ENCODE measurements at regions not wholly inside any gene's neighbourhood (a gene's known extent, or its start where the extent isn't known, plus 50 kb on each side); places are given as distances from the start of the nearest gene placed in this dataset.

DNA sequence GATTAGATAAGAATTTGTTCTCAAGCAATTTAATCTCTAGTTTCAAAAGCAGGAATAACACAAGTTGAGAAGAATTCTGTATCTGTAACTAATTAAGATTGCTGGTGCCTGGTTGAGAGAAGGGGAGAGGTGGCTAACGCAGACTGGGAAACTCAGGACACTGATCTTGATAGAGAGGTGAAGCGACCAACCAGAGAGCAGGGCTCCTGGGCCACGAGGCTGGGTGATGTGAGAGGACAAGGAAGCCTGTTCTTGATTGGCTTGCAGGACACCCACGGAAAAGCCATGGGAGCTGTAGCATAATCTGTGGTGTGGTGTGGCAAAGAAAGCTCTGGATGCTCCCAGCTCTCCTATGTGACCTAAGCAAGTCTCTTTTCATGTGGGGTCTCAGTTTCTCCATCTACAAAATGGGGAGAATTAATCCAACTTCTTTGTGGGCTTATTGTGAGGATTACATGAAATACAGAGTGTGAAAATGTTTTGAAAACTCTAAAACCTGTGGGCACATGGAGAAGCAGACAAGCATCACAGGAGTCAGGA is 594.1 kb upstream of the BRINP1 start:
- Mint-ChIP-seq H3K27me3 (peaks cover 12% of the 10 kb centered on the region), H3K4me1 (ENCODE audit: low read depth) (peaks cover 9% of the 10 kb centered on the region), H3K27ac (no peak overlapping the region), H3K9me3 (no peaks in the 10 kb centered on the region), H3K36me3 (ENCODE audit: low read depth) (no peaks in the 10 kb centered on the region), H3K4me3 (no peak overlapping the region)
- intact Hi-C loops (cut with micrococcal nuclease) = no loop called here

DNA sequence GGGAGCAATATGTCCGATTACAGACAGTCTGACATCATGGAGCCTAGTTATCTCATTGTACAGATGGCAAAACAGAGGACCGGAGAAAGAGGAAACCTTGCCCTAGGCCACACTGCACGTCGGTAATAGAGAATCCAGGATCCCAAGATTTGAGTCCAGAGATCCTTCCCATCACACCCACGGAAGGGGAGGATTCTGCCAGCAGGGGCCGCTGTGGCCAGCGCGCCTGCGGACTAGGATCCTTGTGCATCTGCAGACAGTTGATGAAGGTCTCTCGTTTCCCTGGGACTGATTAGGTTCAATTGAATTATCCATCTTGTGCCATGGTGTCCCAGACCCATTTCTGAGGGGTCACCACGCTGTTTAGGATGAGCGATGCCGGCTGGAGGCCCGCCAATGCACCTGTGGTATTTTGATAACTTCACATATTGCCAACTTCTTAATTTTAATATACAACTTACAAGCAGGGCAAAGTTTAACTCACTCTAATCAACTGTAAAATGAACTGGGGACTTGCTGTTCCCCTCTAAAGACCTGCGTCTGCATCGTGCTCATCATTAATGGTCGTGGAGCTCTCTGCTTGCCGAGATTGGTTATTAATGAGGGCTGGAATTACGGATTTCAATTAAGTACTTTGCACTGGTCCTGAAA is 592.7 kb upstream of the BRINP1 start:
- Mint-ChIP-seq H3K36me3 (ENCODE audit: low read depth) (no peaks in the 10 kb centered on the region), H3K27ac (no peak overlapping the region), H3K4me3 (no peak overlapping the region), H3K27me3 (peaks cover 12% of the 10 kb centered on the region), H3K9me3 (no peaks in the 10 kb centered on the region), H3K4me1 (ENCODE audit: low read depth) (peaks cover 9% of the 10 kb centered on the region)
- intact Hi-C loops (cut with micrococcal nuclease) = loop anchor here (1.0 kb wide), 1 partner anchor 515 kb away; no protein-coding TSS in a partner anchor

GRCh38 chr9:119959846-119960545 is 590.8 kb upstream of the BRINP1 start:
- H3K4me1 Mint-ChIP-seq (ENCODE audit: low read depth) = peaks cover 9% of the 10 kb centered on the region
- H3K27me3 Mint-ChIP-seq = peaks cover 7% of the 10 kb centered on the region
- no peak overlapping the region for H3K4me3 Mint-ChIP-seq
- H3K27ac Mint-ChIP-seq = no peak overlapping the region
- H3K9me3 Mint-ChIP-seq = no peaks in the 10 kb centered on the region
- no peaks in the 10 kb centered on the region for H3K36me3 Mint-ChIP-seq (ENCODE audit: low read depth)
- intact Hi-C loops (cut with micrococcal nuclease) = no loop called here

GRCh38 chr9:119956111-119956510 is 586.9 kb upstream of the BRINP1 start:
- Mint-ChIP-seq H3K4me1 (ENCODE audit: low read depth) (no peaks in the 10 kb centered on the region), H3K27ac (no peak overlapping the region), H3K36me3 (ENCODE audit: low read depth) (no peaks in the 10 kb centered on the region), H3K27me3 (peaks cover 2% of the 10 kb centered on the region), H3K4me3 (no peak overlapping the region), H3K9me3 (no peaks in the 10 kb centered on the region)
- intact Hi-C loops (cut with micrococcal nuclease) = no loop called here

- intact Hi-C loops (cut with micrococcal nuclease) = no loop called here
- H3K9me3 Mint-ChIP-seq = no peaks in the 10 kb centered on the region
- peaks cover 2% of the 10 kb centered on the region for H3K27me3 Mint-ChIP-seq
Observed at GRCh38 chr9:119955276-119955675, 586.0 kb upstream of the BRINP1 start.

GRCh38 chr9:119951591-119951990 is 582.4 kb upstream of the BRINP1 start:
- Mint-ChIP-seq H3K27me3 (peaks cover 2% of the 10 kb centered on the region), H3K27ac (no peak overlapping the region), H3K4me1 (ENCODE audit: low read depth) (no peaks in the 10 kb centered on the region), H3K36me3 (ENCODE audit: low read depth) (no peaks in the 10 kb centered on the region), H3K4me3 (no peak overlapping the region), H3K9me3 (no peaks in the 10 kb centered on the region)
- intact Hi-C loops (cut with micrococcal nuclease) = no loop called here

More at GRCh38 chr9:119955276-119955675, 586.0 kb upstream of the BRINP1 start:
- H3K27ac Mint-ChIP-seq = no peak overlapping the region
- no peak overlapping the region for H3K4me3 Mint-ChIP-seq
- H3K36me3 Mint-ChIP-seq (ENCODE audit: low read depth) = no peaks in the 10 kb centered on the region
- H3K4me1 Mint-ChIP-seq (ENCODE audit: low read depth) = no peaks in the 10 kb centered on the region

GRCh38 chr9:119951090-119951489 is 581.9 kb upstream of the BRINP1 start:
- no peak overlapping the region for H3K4me3 Mint-ChIP-seq
- no peaks in the 10 kb centered on the region for H3K9me3 Mint-ChIP-seq
- no peak overlapping the region for H3K27ac Mint-ChIP-seq
- no peaks in the 10 kb centered on the region for H3K36me3 Mint-ChIP-seq (ENCODE audit: low read depth)
- peaks cover 2% of the 10 kb centered on the region for H3K27me3 Mint-ChIP-seq
- no peaks in the 10 kb centered on the region for H3K4me1 Mint-ChIP-seq (ENCODE audit: low read depth)
- intact Hi-C loops (cut with micrococcal nuclease) = no loop called here

DNA sequence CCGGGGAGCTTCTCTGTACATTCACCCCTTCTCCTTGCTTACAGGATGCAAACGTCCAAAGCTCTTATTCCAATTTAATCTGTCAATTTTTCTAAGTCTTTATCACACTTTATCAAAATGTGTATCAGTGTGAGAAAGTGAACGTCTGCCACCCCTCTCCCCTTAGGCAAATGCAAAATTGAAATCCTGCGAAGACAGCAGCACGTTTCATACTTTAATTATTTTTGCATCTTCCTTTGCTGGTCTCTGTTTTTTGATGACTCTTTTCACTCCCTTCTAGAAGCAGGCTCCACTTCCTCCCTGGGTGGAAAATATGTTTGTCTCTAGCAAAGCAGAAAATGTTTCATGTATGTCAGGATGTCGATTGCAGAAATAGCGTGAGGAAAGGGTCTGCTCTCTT is 576.5 kb upstream of the BRINP1 start:
- peaks cover 2% of the 10 kb centered on the region for H3K27me3 Mint-ChIP-seq
- H3K27ac Mint-ChIP-seq = no peak overlapping the region
- intact Hi-C loops (cut with micrococcal nuclease) = no loop called here
- no peak overlapping the region for H3K4me3 Mint-ChIP-seq
- H3K4me1 Mint-ChIP-seq (ENCODE audit: low read depth) = no peaks in the 10 kb centered on the region
- H3K36me3 Mint-ChIP-seq (ENCODE audit: low read depth) = no peaks in the 10 kb centered on the region
- no peaks in the 10 kb centered on the region for H3K9me3 Mint-ChIP-seq

- Mint-ChIP-seq H3K27ac (no peak overlapping the region), H3K27me3 (no peaks in the 10 kb centered on the region), H3K9me3 (no peaks in the 10 kb centered on the region), H3K4me3 (no peak overlapping the region), H3K36me3 (ENCODE audit: low read depth) (no peaks in the 10 kb centered on the region), H3K4me1 (ENCODE audit: low read depth) (no peaks in the 10 kb centered on the region)
- intact Hi-C loops (cut with micrococcal nuclease) = no loop called here
Observed at GRCh38 chr9:119941091-119941490, 571.9 kb upstream of the BRINP1 start.

- Mint-ChIP-seq H3K9me3 (no peaks in the 10 kb centered on the region), H3K27ac (no peak overlapping the region), H3K36me3 (ENCODE audit: low read depth) (no peaks in the 10 kb centered on the region), H3K27me3 (no peaks in the 10 kb centered on the region), H3K4me3 (no peak overlapping the region), H3K4me1 (ENCODE audit: low read depth) (no peaks in the 10 kb centered on the region)
- intact Hi-C loops (cut with micrococcal nuclease) = no loop called here
Observed at GRCh38 chr9:119938871-119939270, 569.6 kb upstream of the BRINP1 start.

DNA sequence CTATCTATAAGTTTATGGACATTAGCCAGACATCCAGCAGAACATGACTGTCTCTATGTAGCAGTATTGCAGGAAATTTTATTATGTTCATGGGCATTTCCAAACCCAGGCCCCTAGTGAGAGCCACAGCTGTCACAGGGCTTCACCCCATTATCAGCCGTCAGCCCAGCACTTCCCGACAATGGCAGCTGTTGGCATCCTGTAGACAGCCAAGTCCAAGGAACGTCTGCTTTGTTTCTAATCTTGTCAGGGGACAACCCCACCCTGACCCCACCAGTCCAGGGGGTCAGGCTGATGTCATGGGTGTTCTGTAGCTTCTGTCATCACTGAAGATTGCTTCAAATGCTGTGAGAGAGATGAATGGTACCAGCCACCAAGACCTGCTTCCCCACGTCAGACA is 565.3 kb upstream of the BRINP1 start:
- H3K4me1 Mint-ChIP-seq (ENCODE audit: low read depth) = no peaks in the 10 kb centered on the region
- intact Hi-C loops (cut with micrococcal nuclease) = no loop called here
- no peaks in the 10 kb centered on the region for H3K36me3 Mint-ChIP-seq (ENCODE audit: low read depth)
- no peak overlapping the region for H3K27ac Mint-ChIP-seq
- H3K27me3 Mint-ChIP-seq = no peaks in the 10 kb centered on the region
- H3K9me3 Mint-ChIP-seq = no peaks in the 10 kb centered on the region
- H3K4me3 Mint-ChIP-seq = no peak overlapping the region

DNA sequence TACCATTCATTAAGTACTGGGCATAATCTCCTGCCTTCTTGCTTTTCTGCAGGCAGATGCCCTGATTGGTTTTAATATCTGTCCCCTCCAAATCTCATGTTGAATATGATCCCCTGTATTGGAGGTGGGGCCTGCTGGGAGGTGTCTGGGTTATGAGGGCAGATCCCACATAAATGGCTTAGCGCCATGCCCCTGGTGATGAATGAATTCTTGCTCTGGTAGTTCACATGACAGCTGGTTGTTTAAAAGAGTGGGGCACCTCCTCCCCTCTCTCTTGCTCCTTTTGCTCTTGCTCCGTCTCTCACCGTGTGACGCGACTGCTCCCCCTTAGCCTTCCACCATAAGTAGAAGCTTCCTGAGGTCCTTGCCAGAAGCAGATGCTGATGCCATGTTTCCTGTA is 564.0 kb upstream of the BRINP1 start:
- Mint-ChIP-seq H3K27ac (no peak overlapping the region), H3K4me3 (no peak overlapping the region), H3K27me3 (no peaks in the 10 kb centered on the region), H3K4me1 (ENCODE audit: low read depth) (no peaks in the 10 kb centered on the region), H3K9me3 (no peaks in the 10 kb centered on the region), H3K36me3 (ENCODE audit: low read depth) (no peaks in the 10 kb centered on the region)
- intact Hi-C loops (cut with micrococcal nuclease) = no loop called here

DNA sequence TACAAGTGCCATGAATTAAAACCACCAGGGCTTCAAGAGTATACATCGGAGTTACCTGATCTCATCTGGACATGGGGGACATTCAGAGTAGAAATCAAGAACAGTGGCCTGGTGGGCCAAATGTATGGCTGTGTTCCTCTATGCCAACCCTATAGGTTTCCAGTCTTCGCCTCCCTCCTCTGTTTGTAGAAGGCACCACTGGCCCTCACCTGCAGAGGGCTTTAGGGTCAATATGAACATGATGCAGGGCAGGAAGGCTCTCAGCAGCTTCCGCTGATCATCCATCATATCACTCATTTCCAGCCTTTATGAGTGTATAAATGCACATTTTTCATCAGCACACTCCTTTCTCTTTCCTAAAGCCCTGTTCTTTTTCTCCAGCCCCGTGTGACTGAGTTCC is 555.5 kb upstream of the BRINP1 start:
- Mint-ChIP-seq H3K4me3 (no peak overlapping the region), H3K4me1 (ENCODE audit: low read depth) (no peaks in the 10 kb centered on the region), H3K27ac (no peak overlapping the region), H3K36me3 (ENCODE audit: low read depth) (no peaks in the 10 kb centered on the region), H3K9me3 (peaks cover 7% of the 10 kb centered on the region), H3K27me3 (no peaks in the 10 kb centered on the region)
- intact Hi-C loops (cut with micrococcal nuclease) = no loop called here

GRCh38 chr9:119917175-119917574 is 547.9 kb upstream of the BRINP1 start:
- Mint-ChIP-seq H3K27me3 (no peaks in the 10 kb centered on the region), H3K4me3 (no peak overlapping the region), H3K4me1 (ENCODE audit: low read depth) (no peaks in the 10 kb centered on the region), H3K36me3 (ENCODE audit: low read depth) (no peaks in the 10 kb centered on the region), H3K9me3 (peaks cover 7% of the 10 kb centered on the region), H3K27ac (no peak overlapping the region)
- intact Hi-C loops (cut with micrococcal nuclease) = no loop called here
